ENCODE measurements at regions not wholly inside any gene's neighbourhood (a gene's known extent, or its start where the extent isn't known, plus 50 kb on each side); places are given as distances from the start of the nearest gene placed in this dataset.

DNA sequence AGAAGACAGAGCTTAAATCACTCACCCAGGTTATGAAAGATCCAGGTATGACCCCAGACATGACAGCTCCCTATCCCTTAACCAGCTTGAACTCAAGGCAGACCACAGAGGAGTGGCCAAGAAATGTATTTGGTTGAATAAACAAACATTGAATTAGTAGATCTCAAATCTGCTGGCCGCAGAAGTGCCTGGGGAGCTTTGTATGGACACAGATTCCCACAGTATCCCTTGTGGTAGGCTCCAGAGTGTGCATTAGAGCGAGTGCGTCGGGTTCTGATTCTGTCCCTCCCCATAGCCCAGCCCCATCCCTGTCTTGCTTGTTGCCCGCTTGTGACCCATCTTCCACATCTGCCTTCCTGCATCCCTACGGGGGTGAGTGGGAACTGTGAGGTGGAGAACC lies 118.8 kb upstream of the FOXF1 start:
- ChIA-PET POLR2A (no interaction called here), CTCF (no interaction called here)
- H3K27me3 ChIP-seq (ENCODE audit: control insufficient read depth, insufficient read depth, low read length), result no peaks in the 10 kb centered on the region
- no TSS peak for BruUV-seq (replicated peaks)
- no peak for DNase-seq (ENCODE audit: low read depth, low spot score)
- ATAC-seq, result no peak
- intact Hi-C loops (cut with micrococcal nuclease; ENCODE audit: unreplicated experiment) (no loop called here), in situ Hi-C loops (cut with HindIII; ENCODE audit: low pct_unique_long_range_greater_than_20kb, low sequenced_read_pairs) (no loop called here)
- H3K4me1 ChIP-seq (ENCODE audit: control insufficient read depth, insufficient read depth, low read length), result no peaks in the 10 kb centered on the region
- no peak overlapping the region for H3K4me3 ChIP-seq (ENCODE audit: low read depth in 2 of 2, low read length in 2 of 2)
- H3K27ac ChIP-seq (ENCODE audit: low read length), result no peak overlapping the region
- H3K9me3 ChIP-seq (ENCODE audit: control insufficient read depth, insufficient read depth, low read depth, low read length), result no peaks in the 10 kb centered on the region
- H3K36me3 ChIP-seq (ENCODE audit: control insufficient read depth, insufficient read depth, low read length), result no peaks in the 10 kb centered on the region
- TF ChIP-seq, protein P1, sequence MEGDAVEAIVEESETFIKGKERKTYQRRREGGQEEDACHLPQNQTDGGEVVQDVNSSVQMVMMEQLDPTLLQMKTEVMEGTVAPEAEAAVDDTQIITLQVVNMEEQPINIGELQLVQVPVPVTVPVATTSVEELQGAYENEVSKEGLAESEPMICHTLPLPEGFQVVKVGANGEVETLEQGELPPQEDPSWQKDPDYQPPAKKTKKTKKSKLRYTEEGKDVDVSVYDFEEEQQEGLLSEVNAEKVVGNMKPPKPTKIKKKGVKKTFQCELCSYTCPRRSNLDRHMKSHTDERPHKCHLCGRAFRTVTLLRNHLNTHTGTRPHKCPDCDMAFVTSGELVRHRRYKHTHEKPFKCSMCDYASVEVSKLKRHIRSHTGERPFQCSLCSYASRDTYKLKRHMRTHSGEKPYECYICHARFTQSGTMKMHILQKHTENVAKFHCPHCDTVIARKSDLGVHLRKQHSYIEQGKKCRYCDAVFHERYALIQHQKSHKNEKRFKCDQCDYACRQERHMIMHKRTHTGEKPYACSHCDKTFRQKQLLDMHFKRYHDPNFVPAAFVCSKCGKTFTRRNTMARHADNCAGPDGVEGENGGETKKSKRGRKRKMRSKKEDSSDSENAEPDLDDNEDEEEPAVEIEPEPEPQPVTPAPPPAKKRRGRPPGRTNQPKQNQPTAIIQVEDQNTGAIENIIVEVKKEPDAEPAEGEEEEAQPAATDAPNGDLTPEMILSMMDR (IDR thresholded peaks at IDR 0.05), result no peak
- TF ChIP-seq, protein P2, sequence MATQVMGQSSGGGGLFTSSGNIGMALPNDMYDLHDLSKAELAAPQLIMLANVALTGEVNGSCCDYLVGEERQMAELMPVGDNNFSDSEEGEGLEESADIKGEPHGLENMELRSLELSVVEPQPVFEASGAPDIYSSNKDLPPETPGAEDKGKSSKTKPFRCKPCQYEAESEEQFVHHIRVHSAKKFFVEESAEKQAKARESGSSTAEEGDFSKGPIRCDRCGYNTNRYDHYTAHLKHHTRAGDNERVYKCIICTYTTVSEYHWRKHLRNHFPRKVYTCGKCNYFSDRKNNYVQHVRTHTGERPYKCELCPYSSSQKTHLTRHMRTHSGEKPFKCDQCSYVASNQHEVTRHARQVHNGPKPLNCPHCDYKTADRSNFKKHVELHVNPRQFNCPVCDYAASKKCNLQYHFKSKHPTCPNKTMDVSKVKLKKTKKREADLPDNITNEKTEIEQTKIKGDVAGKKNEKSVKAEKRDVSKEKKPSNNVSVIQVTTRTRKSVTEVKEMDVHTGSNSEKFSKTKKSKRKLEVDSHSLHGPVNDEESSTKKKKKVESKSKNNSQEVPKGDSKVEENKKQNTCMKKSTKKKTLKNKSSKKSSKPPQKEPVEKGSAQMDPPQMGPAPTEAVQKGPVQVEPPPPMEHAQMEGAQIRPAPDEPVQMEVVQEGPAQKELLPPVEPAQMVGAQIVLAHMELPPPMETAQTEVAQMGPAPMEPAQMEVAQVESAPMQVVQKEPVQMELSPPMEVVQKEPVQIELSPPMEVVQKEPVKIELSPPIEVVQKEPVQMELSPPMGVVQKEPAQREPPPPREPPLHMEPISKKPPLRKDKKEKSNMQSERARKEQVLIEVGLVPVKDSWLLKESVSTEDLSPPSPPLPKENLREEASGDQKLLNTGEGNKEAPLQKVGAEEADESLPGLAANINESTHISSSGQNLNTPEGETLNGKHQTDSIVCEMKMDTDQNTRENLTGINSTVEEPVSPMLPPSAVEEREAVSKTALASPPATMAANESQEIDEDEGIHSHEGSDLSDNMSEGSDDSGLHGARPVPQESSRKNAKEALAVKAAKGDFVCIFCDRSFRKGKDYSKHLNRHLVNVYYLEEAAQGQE (IDR thresholded peaks at IDR 0.05; ENCODE audit: insufficient read depth in 1 of 2, low read depth in 2 of 2, low read length in 1 of 2), result no peak
- no peak for TF ChIP-seq POLR2AphosphoS5 (IDR thresholded peaks at IDR 0.05; ENCODE audit: low read depth, low read length)
- TF ChIP-seq SIN3A (IDR thresholded peaks at IDR 0.05; ENCODE audit: borderline replicate concordance, insufficient read depth, low read depth, low read length), result no peak
- no peak for TF ChIP-seq TCF7L2 (IDR thresholded peaks at IDR 0.05; ENCODE audit: low read depth, low read length)

DNA sequence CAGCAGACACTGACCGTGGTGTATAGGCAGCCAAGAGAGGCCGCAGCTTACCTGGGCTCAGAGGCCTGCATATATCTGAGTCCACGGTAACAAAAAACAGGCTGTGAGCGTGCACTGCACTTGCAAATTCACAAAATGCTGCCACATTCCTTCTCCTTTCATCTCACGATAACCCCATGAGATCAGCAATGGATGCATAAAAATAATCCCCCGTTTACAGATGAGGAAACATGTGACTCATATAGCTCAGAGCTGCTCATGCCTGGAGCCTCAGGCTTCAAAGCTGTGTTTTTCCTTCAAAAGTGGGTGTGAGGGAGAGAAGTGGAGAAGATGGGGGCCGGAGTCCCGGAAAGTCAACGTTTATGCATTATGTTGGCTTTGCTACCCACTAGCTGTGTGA lies 118.3 kb upstream of the FOXF1 start:
- no peaks in the 10 kb centered on the region for H3K36me3 ChIP-seq (ENCODE audit: control insufficient read depth, insufficient read depth, low read length)
- in situ Hi-C loops (cut with HindIII; ENCODE audit: low pct_unique_long_range_greater_than_20kb, low sequenced_read_pairs) (no loop called here), intact Hi-C loops (cut with micrococcal nuclease; ENCODE audit: unreplicated experiment) (no loop called here)
- no peak for ATAC-seq
- H3K4me1 ChIP-seq (ENCODE audit: control insufficient read depth, insufficient read depth, low read length), result no peaks in the 10 kb centered on the region
- no peak for TF ChIP-seq POLR2AphosphoS5 (IDR thresholded peaks at IDR 0.05; ENCODE audit: low read depth, low read length)
- TF ChIP-seq SIN3A (IDR thresholded peaks at IDR 0.05; ENCODE audit: borderline replicate concordance, insufficient read depth, low read depth, low read length), result no peak
- TF ChIP-seq, protein P1 (IDR thresholded peaks at IDR 0.05), result no peak
- no peak for TF ChIP-seq TCF7L2 (IDR thresholded peaks at IDR 0.05; ENCODE audit: low read depth, low read length)
- TF ChIP-seq, protein P2 (IDR thresholded peaks at IDR 0.05; ENCODE audit: insufficient read depth in 1 of 2, low read depth in 2 of 2, low read length in 1 of 2), result no peak
- no peak overlapping the region for H3K4me3 ChIP-seq (ENCODE audit: low read depth in 2 of 2, low read length in 2 of 2)
- no peak overlapping the region for H3K27ac ChIP-seq (ENCODE audit: low read length)
- DNase-seq (ENCODE audit: low read depth, low spot score), result no peak
- H3K27me3 ChIP-seq (ENCODE audit: control insufficient read depth, insufficient read depth, low read length), result no peaks in the 10 kb centered on the region
- POLR2A ChIA-PET, result interaction anchor here (0.6 kb wide), 1 partner anchor 28 kb away, joined by 3 read pairs; no protein-coding TSS in a partner anchor
- no TSS peak for BruUV-seq (replicated peaks)
- CTCF ChIA-PET, result no interaction called here
- no peaks in the 10 kb centered on the region for H3K9me3 ChIP-seq (ENCODE audit: control insufficient read depth, insufficient read depth, low read depth, low read length)

Data from Panc1 (cell line).